ENCODE measurements at regions not wholly inside any gene's neighbourhood (a gene's known extent, or its start where the extent isn't known, plus 50 kb on each side); places are given as distances from the start of the nearest gene placed in this dataset.

GRCh38 chr4:81881855-81882621 is 410.3 kb upstream of the RASGEF1B start:
- no peak for DNase-seq (ENCODE audit: low spot score)

GRCh38 chr4:81876106-81876505 is 404.4 kb upstream of the RASGEF1B start:
- no peak for DNase-seq (ENCODE audit: low spot score)

- no peak for DNase-seq (ENCODE audit: low spot score)
Observed at GRCh38 chr4:81874661-81875515, 403.2 kb upstream of the RASGEF1B start.

- no peak for DNase-seq (ENCODE audit: low spot score)
Observed at GRCh38 chr4:81870275-81870674, 398.6 kb upstream of the RASGEF1B start.

GRCh38 chr4:81860111-81860510 is 388.4 kb upstream of the RASGEF1B start:
- DNase-seq (ENCODE audit: low spot score), result no peak

GRCh38 chr4:81854406-81854805 is 382.7 kb upstream of the RASGEF1B start:
- no peak for DNase-seq (ENCODE audit: low spot score)

GRCh38 chr4:81852031-81852715 is 380.5 kb upstream of the RASGEF1B start:
- no peak for DNase-seq (ENCODE audit: low spot score)

- no peak for DNase-seq (ENCODE audit: low spot score)
Observed at GRCh38 chr4:81850701-81851100, 379.0 kb upstream of the RASGEF1B start.

GRCh38 chr4:81845761-81846160 is 374.1 kb upstream of the RASGEF1B start:
- DNase-seq (ENCODE audit: low spot score), result no peak

GRCh38 chr4:81845273-81845672 is 373.6 kb upstream of the RASGEF1B start:
- no peak for DNase-seq (ENCODE audit: low spot score)

- peak; percentile 24 for DNase-seq (ENCODE audit: low spot score)
Observed at GRCh38 chr4:81844717-81845116, 373.0 kb upstream of the RASGEF1B start.

- DNase-seq (ENCODE audit: low spot score), result no peak
Observed at GRCh38 chr4:81839347-81840042, 367.8 kb upstream of the RASGEF1B start.

- DNase-seq (ENCODE audit: low spot score), result no peak
Observed at GRCh38 chr4:81838586-81838985, 366.9 kb upstream of the RASGEF1B start.

- no peak for DNase-seq (ENCODE audit: low spot score)
Observed at GRCh38 chr4:81836716-81837115, 365.0 kb upstream of the RASGEF1B start.

- no peak for DNase-seq (ENCODE audit: low spot score)
Observed at GRCh38 chr4:81833576-81833975, 361.9 kb upstream of the RASGEF1B start.

- DNase-seq (ENCODE audit: low spot score), result no peak
Observed at GRCh38 chr4:81828991-81829390, 357.3 kb upstream of the RASGEF1B start.

GRCh38 chr4:81827577-81828202 is 356.0 kb upstream of the RASGEF1B start:
- no peak for DNase-seq (ENCODE audit: low spot score)

GRCh38 chr4:81826817-81827424 is 355.2 kb upstream of the RASGEF1B start:
- no peak for DNase-seq (ENCODE audit: low spot score)

- DNase-seq (ENCODE audit: low spot score), result no peak
Observed at GRCh38 chr4:81826335-81826734, 354.6 kb upstream of the RASGEF1B start.

- no peak for DNase-seq (ENCODE audit: low spot score)
Observed at GRCh38 chr4:81818385-81818920, 346.7 kb upstream of the RASGEF1B start.

Data from hepatic stellate cell (primary cell).